GM12878 (cell line): ENCODE measurements at regions not wholly inside any gene's neighbourhood (a gene's known extent, or its start where the extent isn't known, plus 50 kb on each side); places are given as distances from the start of the nearest gene placed in this dataset.

Source experiments
- ATAC-seq: fragments of 200-7000 bp; cut with Tn5 transposase; 3 replicates; pipeline ENCODE4 v1.9.1; 2020; ENCODE audit warnings: mild to moderate bottlenecking, moderate library complexity
- BruUV-seq: library from RNA; stranded (reverse); fragments of 400-500 nt; replicated peaks from 2 replicates; lab custom pipeline; 2021; lab: Mats Ljungman, UMichigan
- CTCF ChIA-PET: fragments of 300-600 bp; sonication (Branson Sonifier 250); formaldehyde crosslinking; extraction: SDS; loops from one replicate; lab custom pipeline; 2021; ENCODE audit warnings: inconsistent platforms; lab: Yijun Ruan, JAX
- POLR2A ChIA-PET: fragments of 350-600 bp; formaldehyde crosslinking; extraction: SDS; loops from one replicate; lab custom pipeline; 2021; ENCODE audit warnings: inconsistent platforms; lab: Charles Lee
- RAD21 ChIA-PET: fragments of 300-600 bp; sonication (Branson Sonifier 250); formaldehyde crosslinking; loops from one replicate; lab custom pipeline; 2023; ENCODE audit warnings: antibody characterized with exemption; ENCODE audit not compliant: unreplicated experiment; lab: Charles Lee
- SMC1A ChIA-PET: fragments of 300-600 bp; sonication (Branson Sonifier 250); formaldehyde crosslinking; loops from one replicate; lab custom pipeline; 2023; ENCODE audit not compliant: unreplicated experiment, uncharacterized antibody; lab: Charles Lee
- DNase-seq: peaks from one replicate; pipeline ENCODE4 v3.0.0-alpha.2; 2011; ENCODE audit warnings: low read depth, low spot score
- FAIRE-seq: peaks from 3 replicates; lab custom pipeline; 2011; peaks lifted over from hg19 to GRCh38; lab: Jason Lieb, UNC
- H2AFZ ChIP-seq: 2 replicates; pipeline ENCODE4 v1.6.0; 2011; ENCODE audit warnings: low read depth, low read length, control low read depth; ENCODE audit not compliant: control insufficient read depth
- H3K27ac ChIP-seq: 2 replicates; pipeline ENCODE4 v1.5.1; 2011; ENCODE audit warnings: control low read depth; ENCODE audit not compliant: control insufficient read depth, insufficient read depth
- H3K27me3 ChIP-seq, 2 experiments: replicated peaks in 1 of 2; 2 replicates each; pipeline versions ENCODE4 v1.6.0 to v1.6.1; 2011; ENCODE audit warnings: low read length in 1 of 2; ENCODE audit not compliant: control insufficient read depth in 2 of 2, insufficient read depth in 2 of 2
- H3K36me3 ChIP-seq, 2 experiments: 2 replicates each; pipeline ENCODE4 v1.5.1; 2011; ENCODE audit warnings: low read length in 1 of 2; ENCODE audit not compliant: control insufficient read depth in 2 of 2, insufficient read depth in 2 of 2
- H3K4me1 ChIP-seq: 2 replicates; pipeline ENCODE4 v1.6.1; 2011; ENCODE audit warnings: mild to moderate bottlenecking, low read length, moderate library complexity, mixed read lengths; ENCODE audit not compliant: control insufficient read depth, insufficient read depth
- H3K4me2 ChIP-seq: 2 replicates; pipeline ENCODE4 v1.6.0; 2011; ENCODE audit warnings: control low read depth; ENCODE audit not compliant: control insufficient read depth, insufficient read depth
- H3K4me3 ChIP-seq: fragments of 200-600 bp; sonication (generic); 2 replicates; pipeline ENCODE4 v1.5.1; 2016
- H3K79me2 ChIP-seq: 2 replicates; pipeline ENCODE4 v1.6.0; 2011; ENCODE audit warnings: low read length; ENCODE audit not compliant: control insufficient read depth, insufficient read depth
- H3K9ac ChIP-seq: 2 replicates; pipeline ENCODE4 v1.8.0; 2011; ENCODE audit warnings: low read length, control low read depth, mixed read lengths; ENCODE audit not compliant: control insufficient read depth, insufficient read depth
- H3K9me3 ChIP-seq: replicated peaks from 3 replicates; pipeline ENCODE4 v1.5.1; 2011; ENCODE audit warnings: mild to moderate bottlenecking, low read length; ENCODE audit not compliant: control insufficient read depth, insufficient read depth
- H4K20me1 ChIP-seq: 2 replicates; pipeline ENCODE4 v1.6.0; 2011; ENCODE audit not compliant: control insufficient read depth, insufficient read depth
- CREB1 ChIP-seq: IDR thresholded peaks from 2 replicates; pipeline ENCODE4 v1.6.1; 2012; ENCODE audit warnings: low read depth, mild to moderate bottlenecking, inconsistent platforms
- YY1 ChIP-seq: IDR thresholded peaks from 2 replicates; pipeline ENCODE4 v1.6.1; 2011; ENCODE audit warnings: low read depth, mild to moderate bottlenecking, low read length
- WGBS: methylation state at CpG from one replicate; pipeline ENCODE4 v1.1.6; 2016; ENCODE audit warnings: low lambda C conversion rate; ENCODE audit not compliant: insufficient replicate concordance, insufficient coverage; ENCODE audit errors: missing lambda C conversion rate; 5-methylcytosine and 5-hydroxymethylcytosine counted together
- in situ Hi-C: fragments of 300-500 bp; cut with MboI; formaldehyde crosslinking; loops from 9 replicates; pipeline ENCODE4 v1.14.3; 2018; ENCODE audit warnings: mixed read lengths
- intact Hi-C: fragments of 100-400 bp; cut with micrococcal nuclease; formaldehyde crosslinking; loops from one replicate; pipeline ENCODE4 v1.14.2; 2022; ENCODE audit not compliant: unreplicated experiment
- TF ChIP-seq, protein P1 (sequence below): fragments of 450-650 bp; formaldehyde crosslinking; IDR thresholded peaks from 2 replicates; pipeline ENCODE4 v1.4.0; 2022; ENCODE audit warnings: mild to moderate bottlenecking, moderate library complexity
- TF ChIP-seq, protein P2 (sequence below): IDR thresholded peaks from 2 replicates; pipeline ENCODE4 v1.6.1; 2011; ENCODE audit warnings: mild to moderate bottlenecking, low read depth, low read length, moderate library complexity; ENCODE audit not compliant: insufficient replicate concordance

DNA sequence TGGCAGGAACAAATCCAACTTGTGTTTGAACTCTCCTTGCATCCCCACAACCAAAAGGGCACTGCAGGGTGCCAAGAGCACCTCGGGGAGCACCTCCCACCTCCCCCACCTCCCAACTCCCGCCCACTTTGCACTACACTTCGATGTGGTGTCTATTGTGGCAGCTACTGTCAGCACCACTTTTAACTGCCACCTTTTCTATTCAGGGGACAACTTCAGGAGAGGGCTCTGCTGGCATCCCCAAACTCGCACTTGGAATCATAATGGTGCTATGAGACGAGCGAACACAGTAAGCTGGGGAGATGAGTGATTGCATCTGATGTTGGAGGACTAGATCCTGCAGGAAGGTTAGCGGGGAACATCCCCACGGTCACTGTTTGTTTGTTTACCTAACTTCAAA, 238.2 kb upstream of the PROX1 start:
- POLR2A ChIA-PET = no interaction called here
- no peak overlapping the region for H3K9ac ChIP-seq
- no peak for FAIRE-seq
- RAD21 ChIA-PET = no interaction called here
- BruUV-seq = no TSS peak
- no peaks in the 10 kb centered on the region for H3K79me2 ChIP-seq
- in situ Hi-C loops (no loop called here), intact Hi-C loops (no loop called here)
- SMC1A ChIA-PET = no interaction called here
- no peak for DNase-seq
- no peaks in the 10 kb centered on the region for H3K4me1 ChIP-seq
- CTCF ChIA-PET = no interaction called here
- no peaks in the 10 kb centered on the region for H4K20me1 ChIP-seq
- H3K9me3 ChIP-seq = no peaks in the 10 kb centered on the region
- H3K4me3 ChIP-seq = no peak overlapping the region
- H3K4me2 ChIP-seq = no peak overlapping the region
- H3K36me3 ChIP-seq = no peaks in the 10 kb centered on the region
- WGBS = 3% methylated on average over 8 of the region's 8 CpGs
- TF ChIP-seq YY1 = no peak
- TF ChIP-seq, protein P1, sequence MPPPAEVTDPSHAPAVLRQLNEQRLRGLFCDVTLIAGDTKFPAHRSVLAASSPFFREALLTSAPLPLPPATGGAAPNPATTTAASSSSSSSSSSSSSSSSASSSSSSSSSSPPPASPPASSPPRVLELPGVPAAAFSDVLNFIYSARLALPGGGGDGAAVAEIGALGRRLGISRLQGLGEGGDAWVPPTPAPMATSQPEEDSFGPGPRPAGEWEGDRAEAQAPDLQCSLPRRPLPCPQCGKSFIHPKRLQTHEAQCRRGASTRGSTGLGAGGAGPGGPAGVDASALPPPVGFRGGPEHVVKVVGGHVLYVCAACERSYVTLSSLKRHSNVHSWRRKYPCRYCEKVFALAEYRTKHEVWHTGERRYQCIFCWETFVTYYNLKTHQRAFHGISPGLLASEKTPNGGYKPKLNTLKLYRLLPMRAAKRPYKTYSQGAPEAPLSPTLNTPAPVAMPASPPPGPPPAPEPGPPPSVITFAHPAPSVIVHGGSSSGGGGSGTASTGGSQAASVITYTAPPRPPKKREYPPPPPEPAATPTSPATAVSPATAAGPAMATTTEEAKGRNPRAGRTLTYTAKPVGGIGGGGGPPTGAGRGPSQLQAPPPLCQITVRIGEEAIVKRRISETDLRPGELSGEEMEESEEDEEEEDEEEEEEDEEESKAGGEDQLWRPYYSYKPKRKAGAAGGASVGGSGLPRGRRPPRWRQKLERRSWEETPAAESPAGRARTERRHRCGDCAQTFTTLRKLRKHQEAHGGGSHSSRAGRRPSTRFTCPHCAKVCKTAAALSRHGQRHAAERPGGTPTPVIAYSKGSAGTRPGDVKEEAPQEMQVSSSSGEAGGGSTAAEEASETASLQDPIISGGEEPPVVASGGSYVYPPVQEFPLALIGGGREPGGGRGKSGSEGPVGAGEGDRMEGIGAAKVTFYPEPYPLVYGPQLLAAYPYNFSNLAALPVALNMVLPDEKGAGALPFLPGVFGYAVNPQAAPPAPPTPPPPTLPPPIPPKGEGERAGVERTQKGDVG (CRISPR knock-in tag) = no peak
- TF ChIP-seq, protein P2, sequence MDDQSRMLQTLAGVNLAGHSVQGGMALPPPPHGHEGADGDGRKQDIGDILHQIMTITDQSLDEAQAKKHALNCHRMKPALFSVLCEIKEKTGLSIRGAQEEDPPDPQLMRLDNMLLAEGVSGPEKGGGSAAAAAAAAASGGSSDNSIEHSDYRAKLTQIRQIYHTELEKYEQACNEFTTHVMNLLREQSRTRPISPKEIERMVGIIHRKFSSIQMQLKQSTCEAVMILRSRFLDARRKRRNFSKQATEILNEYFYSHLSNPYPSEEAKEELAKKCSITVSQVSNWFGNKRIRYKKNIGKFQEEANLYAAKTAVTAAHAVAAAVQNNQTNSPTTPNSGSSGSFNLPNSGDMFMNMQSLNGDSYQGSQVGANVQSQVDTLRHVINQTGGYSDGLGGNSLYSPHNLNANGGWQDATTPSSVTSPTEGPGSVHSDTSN = no peak
- no peak for TF ChIP-seq CREB1
- H3K27ac ChIP-seq = no peak overlapping the region
- no peak for ATAC-seq
- H2AFZ ChIP-seq = no peak overlapping the region
- H3K27me3 ChIP-seq = no peaks in the 10 kb centered on the region
